Parathyroid adenoma (tissue), 2 donors: ENCODE measurements at regions not wholly inside any gene's neighbourhood (a gene's known extent, or its start where the extent isn't known, plus 50 kb on each side); places are given as distances from the start of the nearest gene placed in this dataset.

ENCODE experiments used
- H2AFZ ChIP-seq: fragments of 300-600 bp; sonication (generic); one replicate; pipeline ENCODE4 v1.7.0; 2017; ENCODE audit warnings: antibody characterized with exemption, mild to moderate bottlenecking
- H3K27ac ChIP-seq: fragments of 300-600 bp; sonication (generic); one replicate; pipeline ENCODE4 v1.7.0; 2017
- H3K27me3 ChIP-seq: fragments of 300-600 bp; sonication (generic); one replicate; pipeline ENCODE4 v1.7.0; 2017; ENCODE audit warnings: low read length; ENCODE audit not compliant: control insufficient read depth, insufficient read depth
- H3K36me3 ChIP-seq: fragments of 300-600 bp; sonication (generic); one replicate; pipeline ENCODE4 v1.7.0; 2017; ENCODE audit warnings: low read length; ENCODE audit not compliant: control insufficient read depth, insufficient read depth
- H3K4me1 ChIP-seq: fragments of 300-600 bp; sonication (generic); one replicate; pipeline ENCODE4 v1.7.0; 2017; ENCODE audit warnings: control low read depth
- H3K4me2 ChIP-seq: fragments of 300-600 bp; sonication (generic); one replicate; pipeline ENCODE4 v1.7.0; 2017; ENCODE audit warnings: low read length
- H3K4me3 ChIP-seq: fragments of 300-600 bp; sonication (generic); one replicate; pipeline ENCODE4 v1.7.0; 2017; ENCODE audit warnings: low read depth, low read length
- H3K79me2 ChIP-seq: fragments of 300-600 bp; sonication (generic); one replicate; pipeline ENCODE4 v1.7.0; 2017; ENCODE audit warnings: control low read depth
- H3K9ac ChIP-seq: fragments of 300-600 bp; sonication (generic); one replicate; pipeline ENCODE4 v1.7.0; 2017; ENCODE audit warnings: mild to moderate bottlenecking
- H3K9me3 ChIP-seq: fragments of 300-600 bp; sonication (generic); one replicate; pipeline ENCODE4 v1.7.0; 2017; ENCODE audit warnings: low read length; ENCODE audit not compliant: control insufficient read depth
- CTCF ChIP-seq: fragments of 300-600 bp; sonication (generic); IDR thresholded peaks from one replicate; pipeline ENCODE4 v1.7.0; 2017; ENCODE audit warnings: antibody characterized with exemption, mild to moderate bottlenecking
- donor health status: primary hyperparathyroidism.

- TF ChIP-seq CTCF = no peak
- H3K9ac ChIP-seq = no peak overlapping the region
- H3K9me3 ChIP-seq = no peaks in the 10 kb centered on the region
- H3K27ac ChIP-seq = no peak overlapping the region
- H3K4me2 ChIP-seq = no peak overlapping the region
- H3K79me2 ChIP-seq = no peaks in the 10 kb centered on the region
- no peaks in the 10 kb centered on the region for H3K36me3 ChIP-seq
- H3K4me1 ChIP-seq = no peaks in the 10 kb centered on the region
- H3K27me3 ChIP-seq = no peaks in the 10 kb centered on the region
- no peak overlapping the region for H2AFZ ChIP-seq
- no peak overlapping the region for H3K4me3 ChIP-seq
Measured at GRCh38 chr6:168835991-168836390, 395.0 kb downstream of the SMOC2 start.

GRCh38 chr6:168834801-168835200 is 393.8 kb downstream of the SMOC2 start:
- Histone ChIP-seq H3K27ac (no peak overlapping the region), H3K9me3 (no peaks in the 10 kb centered on the region), H3K9ac (no peak overlapping the region), H3K36me3 (no peaks in the 10 kb centered on the region), H3K27me3 (no peaks in the 10 kb centered on the region), H2AFZ (no peak overlapping the region), H3K4me2 (no peak overlapping the region), H3K4me3 (no peak overlapping the region), H3K79me2 (no peaks in the 10 kb centered on the region), H3K4me1 (no peaks in the 10 kb centered on the region)
- no peak for TF ChIP-seq CTCF

GRCh38 chr6:168834042-168834587 is 393.1 kb downstream of the SMOC2 start:
- Histone ChIP-seq H3K4me3 (no peak overlapping the region), H3K36me3 (no peaks in the 10 kb centered on the region), H3K27me3 (no peaks in the 10 kb centered on the region), H3K9ac (no peak overlapping the region), H3K9me3 (no peaks in the 10 kb centered on the region), H3K79me2 (no peaks in the 10 kb centered on the region), H3K4me1 (no peaks in the 10 kb centered on the region), H3K4me2 (no peak overlapping the region), H3K27ac (no peak overlapping the region), H2AFZ (no peak overlapping the region)
- no peak for TF ChIP-seq CTCF

GRCh38 chr6:168828800-168829199 is 387.8 kb downstream of the SMOC2 start:
- Histone ChIP-seq H3K4me3 (no peak overlapping the region), H3K36me3 (peaks cover 2% of the 10 kb centered on the region), H3K79me2 (no peaks in the 10 kb centered on the region), H3K27me3 (no peaks in the 10 kb centered on the region), H3K27ac (no peak overlapping the region), H3K4me1 (no peaks in the 10 kb centered on the region), H3K9me3 (no peaks in the 10 kb centered on the region), H3K4me2 (no peak overlapping the region), H2AFZ (no peak overlapping the region), H3K9ac (no peak overlapping the region)
- TF ChIP-seq CTCF = no peak

GRCh38 chr6:168828035-168828434 is 387.1 kb downstream of the SMOC2 start:
- Histone ChIP-seq H3K79me2 (no peaks in the 10 kb centered on the region), H3K4me3 (no peak overlapping the region), H2AFZ (no peak overlapping the region), H3K9ac (no peak overlapping the region), H3K4me2 (no peak overlapping the region), H3K27ac (no peak overlapping the region), H3K4me1 (no peaks in the 10 kb centered on the region), H3K36me3 (peaks cover 2% of the 10 kb centered on the region), H3K9me3 (no peaks in the 10 kb centered on the region), H3K27me3 (no peaks in the 10 kb centered on the region)
- TF ChIP-seq CTCF = no peak
